PFSK-1 (cell line): ENCODE measurements at regions not wholly inside any gene's neighbourhood (a gene's known extent, or its start where the extent isn't known, plus 50 kb on each side); places are given as distances from the start of the nearest gene placed in this dataset.

Source experiments
- FOXP2 ChIP-seq: optimal IDR thresholded peaks from 2 replicates; pipeline ENCODE3; 2011; ENCODE audit warnings: borderline replicate concordance, control low read depth, inconsistent platforms; ENCODE audit not compliant: insufficient read depth; ENCODE audit errors: extremely low read length, extremely low read depth
- POLR2AphosphoS5 ChIP-seq: IDR thresholded peaks from 2 replicates; pipeline ENCODE4 v1.6.1; 2012; ENCODE audit warnings: low read depth, mild to moderate bottlenecking, control low read depth, low read length, moderate library complexity
- SIN3A ChIP-seq: IDR thresholded peaks from 2 replicates; pipeline ENCODE4 v1.6.1; 2012; ENCODE audit warnings: mild to moderate bottlenecking, low read length, moderate library complexity, borderline replicate concordance; ENCODE audit not compliant: insufficient read depth
- TAF1 ChIP-seq: IDR thresholded peaks from 2 replicates; pipeline ENCODE4 v1.6.1; 2012; ENCODE audit warnings: low read length, control low read depth, borderline replicate concordance; ENCODE audit not compliant: insufficient read depth
- TF ChIP-seq, protein P1 (sequence below), 2 experiments: IDR thresholded peaks; 2 replicates each; pipeline versions ENCODE4 v1.6.1 to v1.8.0; 2011 to 2012; ENCODE audit warnings: low read depth in 2 of 2, low read length in 2 of 2, control low read depth in 1 of 2, inconsistent platforms in 1 of 2, mild to moderate bottlenecking in 1 of 2, moderate library complexity in 1 of 2; ENCODE audit not compliant: insufficient read depth in 1 of 2

GRCh38 chr5:143635146-143635752 lies 176.7 kb upstream of the HMHB1 start:
- no peak for TF ChIP-seq SIN3A
- no peak for TF ChIP-seq POLR2AphosphoS5
- no peak for TF ChIP-seq TAF1
- TF ChIP-seq FOXP2, result no peak
- TF ChIP-seq, protein P1, sequence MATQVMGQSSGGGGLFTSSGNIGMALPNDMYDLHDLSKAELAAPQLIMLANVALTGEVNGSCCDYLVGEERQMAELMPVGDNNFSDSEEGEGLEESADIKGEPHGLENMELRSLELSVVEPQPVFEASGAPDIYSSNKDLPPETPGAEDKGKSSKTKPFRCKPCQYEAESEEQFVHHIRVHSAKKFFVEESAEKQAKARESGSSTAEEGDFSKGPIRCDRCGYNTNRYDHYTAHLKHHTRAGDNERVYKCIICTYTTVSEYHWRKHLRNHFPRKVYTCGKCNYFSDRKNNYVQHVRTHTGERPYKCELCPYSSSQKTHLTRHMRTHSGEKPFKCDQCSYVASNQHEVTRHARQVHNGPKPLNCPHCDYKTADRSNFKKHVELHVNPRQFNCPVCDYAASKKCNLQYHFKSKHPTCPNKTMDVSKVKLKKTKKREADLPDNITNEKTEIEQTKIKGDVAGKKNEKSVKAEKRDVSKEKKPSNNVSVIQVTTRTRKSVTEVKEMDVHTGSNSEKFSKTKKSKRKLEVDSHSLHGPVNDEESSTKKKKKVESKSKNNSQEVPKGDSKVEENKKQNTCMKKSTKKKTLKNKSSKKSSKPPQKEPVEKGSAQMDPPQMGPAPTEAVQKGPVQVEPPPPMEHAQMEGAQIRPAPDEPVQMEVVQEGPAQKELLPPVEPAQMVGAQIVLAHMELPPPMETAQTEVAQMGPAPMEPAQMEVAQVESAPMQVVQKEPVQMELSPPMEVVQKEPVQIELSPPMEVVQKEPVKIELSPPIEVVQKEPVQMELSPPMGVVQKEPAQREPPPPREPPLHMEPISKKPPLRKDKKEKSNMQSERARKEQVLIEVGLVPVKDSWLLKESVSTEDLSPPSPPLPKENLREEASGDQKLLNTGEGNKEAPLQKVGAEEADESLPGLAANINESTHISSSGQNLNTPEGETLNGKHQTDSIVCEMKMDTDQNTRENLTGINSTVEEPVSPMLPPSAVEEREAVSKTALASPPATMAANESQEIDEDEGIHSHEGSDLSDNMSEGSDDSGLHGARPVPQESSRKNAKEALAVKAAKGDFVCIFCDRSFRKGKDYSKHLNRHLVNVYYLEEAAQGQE (IDR thresholded peaks at IDR 0.05; ENCODE audit: insufficient read depth in 1 of 2, low read depth in 2 of 2, low read length in 2 of 2), result no peak

- TF ChIP-seq, protein P1 (IDR thresholded peaks at IDR 0.05; ENCODE audit: insufficient read depth in 1 of 2, low read depth in 2 of 2, low read length in 2 of 2), result no peak
- no peak for TF ChIP-seq POLR2AphosphoS5
- TF ChIP-seq TAF1, result no peak
Observed at GRCh38 chr5:143634689-143635088, 177.3 kb upstream of the HMHB1 start.

DNA sequence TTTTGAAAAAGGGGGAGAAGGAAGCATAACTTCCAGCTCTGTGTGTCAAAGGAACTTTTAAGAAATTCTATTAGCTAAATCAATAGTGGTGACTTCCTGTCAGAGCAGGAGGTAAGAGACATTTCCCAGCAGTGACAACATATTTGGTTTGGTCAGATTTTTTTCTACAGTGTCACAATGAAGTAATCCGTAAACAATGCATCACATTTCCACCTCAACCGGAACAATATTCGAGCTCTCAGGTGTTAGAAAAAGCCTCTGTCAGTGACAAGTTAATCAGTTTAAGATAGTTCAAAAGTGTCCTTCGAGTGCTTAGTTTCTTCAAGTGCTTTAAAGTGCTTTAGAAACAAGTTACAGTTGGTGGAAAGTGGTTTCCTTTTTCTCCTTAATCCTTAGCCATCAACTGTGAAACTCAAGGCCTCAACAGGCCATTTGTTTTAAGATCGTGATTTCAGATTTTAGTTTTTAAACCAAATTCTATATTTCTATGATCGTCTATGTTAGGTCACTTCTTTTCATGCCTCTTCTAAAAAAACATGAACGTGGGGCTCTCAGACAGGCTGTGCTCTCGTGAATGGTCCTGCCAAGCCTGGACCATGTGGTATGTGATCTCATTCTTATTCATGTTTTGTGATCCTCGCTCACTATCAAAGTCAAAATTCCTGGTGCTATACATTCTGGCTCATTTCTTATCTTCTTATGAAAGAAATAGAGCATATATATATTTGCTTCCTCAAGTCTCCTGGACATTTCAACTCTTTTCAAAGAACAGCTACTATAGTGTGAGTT lies 181.9 kb upstream of the HMHB1 start:
- TF ChIP-seq SIN3A, result no peak
- TF ChIP-seq POLR2AphosphoS5, result no peak
- no peak for TF ChIP-seq TAF1
- TF ChIP-seq FOXP2, result no peak
- TF ChIP-seq, protein P1 (IDR thresholded peaks at IDR 0.05; ENCODE audit: insufficient read depth in 1 of 2, low read depth in 2 of 2, low read length in 2 of 2), result no peak

- TF ChIP-seq SIN3A, result no peak
- no peak for TF ChIP-seq TAF1
- TF ChIP-seq, protein P1 (IDR thresholded peaks at IDR 0.05; ENCODE audit: insufficient read depth in 1 of 2, low read depth in 2 of 2, low read length in 2 of 2), result no peak
- no peak for TF ChIP-seq FOXP2
Observed at GRCh38 chr5:143624465-143624864, 187.5 kb upstream of the HMHB1 start.
